LoVo (cell line): ENCODE measurements at regions not wholly inside any gene's neighbourhood (a gene's known extent, or its start where the extent isn't known, plus 50 kb on each side); places are given as distances from the start of the nearest gene placed in this dataset.
"Not testable (repeated sequence)": the region's sequence is repeated elsewhere in the genome, so short reads cannot be mapped to it uniquely, and the experiment has no call there.

Experiments used
- DNase-seq: peaks from one replicate; pipeline ENCODE4 v3.0.0-alpha.2; 2016; ENCODE audit warnings: low spot score

- DNase-seq: no peak
These were observed 126.3 kb upstream of the EMCN start for GRCh38 chr4:100644150-100644549.

GRCh38 chr4:100641336-100641735 is 123.5 kb upstream of the EMCN start:
- no peak for DNase-seq

GRCh38 chr4:100635899-100636298 is 118.1 kb upstream of the EMCN start:
- DNase-seq: no peak

- DNase-seq: no peak
These were observed 115.4 kb upstream of the EMCN start for GRCh38 chr4:100633269-100633668.

- DNase-seq: no peak
These were observed 114.3 kb upstream of the EMCN start for GRCh38 chr4:100632163-100632562.

- no peak for DNase-seq
These were observed 113.6 kb upstream of the EMCN start for GRCh38 chr4:100631281-100631968.

GRCh38 chr4:100630341-100630740 is 112.5 kb upstream of the EMCN start:
- no peak for DNase-seq

GRCh38 chr4:100609810-100610209 is 92.0 kb upstream of the EMCN start:
- no peak for DNase-seq

GRCh38 chr4:100608651-100609050 is 90.8 kb upstream of the EMCN start:
- DNase-seq: not testable (repeated sequence)

- DNase-seq: no peak
These were observed 87.3 kb upstream of the EMCN start for GRCh38 chr4:100605144-100605543.

GRCh38 chr4:100593935-100594334 is 76.1 kb upstream of the EMCN start:
- DNase-seq: no peak

GRCh38 chr4:100591161-100591876 is 73.5 kb upstream of the EMCN start:
- DNase-seq: no peak

- no peak for DNase-seq
These were observed 72.5 kb upstream of the EMCN start for GRCh38 chr4:100590325-100590724.

- DNase-seq: no peak
These were observed 70.3 kb upstream of the EMCN start for GRCh38 chr4:100588076-100588475.

- no peak for DNase-seq
These were observed 64.3 kb upstream of the EMCN start for GRCh38 chr4:100582146-100582545.

- peak; percentile 54 for DNase-seq
These were observed 63.5 kb upstream of the EMCN start for GRCh38 chr4:100581337-100581736.

- no peak for DNase-seq
These were observed 58.7 kb upstream of the EMCN start for GRCh38 chr4:100576570-100576969.

GRCh38 chr4:100574607-100575006 is 56.8 kb upstream of the EMCN start:
- no peak for DNase-seq

GRCh38 chr4:100569196-100569595 is 51.4 kb upstream of the EMCN start:
- DNase-seq: no peak
